Stomach smooth muscle (tissue), 2 donors: ENCODE measurements at regions not wholly inside any gene's neighbourhood (a gene's known extent, or its start where the extent isn't known, plus 50 kb on each side); places are given as distances from the start of the nearest gene placed in this dataset.
"Not testable (repeated sequence)": the region's sequence is repeated elsewhere in the genome, so short reads cannot be mapped to it uniquely, and the experiment has no call there.

Source experiments
- H3K27ac ChIP-seq: one replicate; pipeline ENCODE4 v1.7.0; 2013; ENCODE audit warnings: mild to moderate bottlenecking, low read length, inconsistent platforms
- H3K27me3 ChIP-seq, 2 donors: one replicate each; pipeline ENCODE4 v1.7.0; 2013; ENCODE audit warnings: low read length in 2 of 2; ENCODE audit not compliant: insufficient read depth in 2 of 2, control insufficient read depth in 1 of 2
- H3K36me3 ChIP-seq, 2 donors: one replicate each; pipeline ENCODE4 v1.7.0; 2013; ENCODE audit warnings: low read length in 2 of 2; ENCODE audit not compliant: control insufficient read depth in 2 of 2, insufficient read depth in 2 of 2
- H3K4me1 ChIP-seq: one replicate; pipeline ENCODE4 v1.7.0; 2013; ENCODE audit warnings: low read length; ENCODE audit not compliant: control insufficient read depth, insufficient read depth
- H3K4me3 ChIP-seq, 2 donors: one replicate each; pipeline ENCODE4 v1.7.0; 2013; ENCODE audit warnings: low read length in 2 of 2
- H3K9ac ChIP-seq, 2 donors: one replicate each; pipeline ENCODE4 v1.7.0; 2013; ENCODE audit warnings: low read length in 2 of 2, mild to moderate bottlenecking in 1 of 2
- H3K9me3 ChIP-seq, 2 donors: one replicate each; pipeline ENCODE4 v1.7.0; 2013; ENCODE audit warnings: low read length in 2 of 2; ENCODE audit not compliant: control insufficient read depth in 2 of 2
- donor health status: healthy.
- donor health status: Pancreatic carcinoma.

- Histone ChIP-seq H3K27me3 (peaks cover 0 to 2% of the 10 kb centered on the region in 2 donors), H3K9me3 (peaks cover 0 to 4% of the 10 kb centered on the region in 2 donors), H3K9ac (no peak overlapping the region), H3K36me3 (no peaks in the 10 kb centered on the region), H3K27ac (no peak overlapping the region), H3K4me3 (no peak overlapping the region), H3K4me1 (no peaks in the 10 kb centered on the region)
Measured at GRCh38 chr7:3135626-3136025, 92.0 kb upstream of the CARD11 start.

GRCh38 chr7:3138206-3138605 lies 94.5 kb upstream of the CARD11 start:
- Histone ChIP-seq H3K4me1 (no peaks in the 10 kb centered on the region), H3K27ac (no peak overlapping the region), H3K27me3 (peaks cover 0 to 2% of the 10 kb centered on the region in 2 donors), H3K9ac (no peak overlapping the region), H3K36me3 (no peaks in the 10 kb centered on the region), H3K9me3 (peaks cover 0 to 4% of the 10 kb centered on the region in 2 donors), H3K4me3 (no peak overlapping the region)

- Histone ChIP-seq H3K4me1 (peaks cover 2% of the 10 kb centered on the region), H3K9me3 (peaks cover 0 to 4% of the 10 kb centered on the region in 2 donors), H3K4me3 (no peak overlapping the region), H3K27ac (no peak overlapping the region), H3K27me3 (peaks cover 0 to 2% of the 10 kb centered on the region in 2 donors), H3K36me3 (no peaks in the 10 kb centered on the region), H3K9ac (no peak overlapping the region)
Measured at GRCh38 chr7:3138997-3139396, 95.3 kb upstream of the CARD11 start.

GRCh38 chr7:3140834-3141233 lies 97.2 kb upstream of the CARD11 start:
- peaks cover 0 to 2% of the 10 kb centered on the region in 2 donors for H3K27me3 ChIP-seq
- H3K36me3 ChIP-seq, result no peaks in the 10 kb centered on the region
- peaks cover 4% of the 10 kb centered on the region for H3K4me1 ChIP-seq
- H3K27ac ChIP-seq, result no peak overlapping the region
- H3K4me3 ChIP-seq, result no peak overlapping the region
- no peak overlapping the region for H3K9ac ChIP-seq
- H3K9me3 ChIP-seq, result peaks cover 0 to 4% of the 10 kb centered on the region in 2 donors

DNA sequence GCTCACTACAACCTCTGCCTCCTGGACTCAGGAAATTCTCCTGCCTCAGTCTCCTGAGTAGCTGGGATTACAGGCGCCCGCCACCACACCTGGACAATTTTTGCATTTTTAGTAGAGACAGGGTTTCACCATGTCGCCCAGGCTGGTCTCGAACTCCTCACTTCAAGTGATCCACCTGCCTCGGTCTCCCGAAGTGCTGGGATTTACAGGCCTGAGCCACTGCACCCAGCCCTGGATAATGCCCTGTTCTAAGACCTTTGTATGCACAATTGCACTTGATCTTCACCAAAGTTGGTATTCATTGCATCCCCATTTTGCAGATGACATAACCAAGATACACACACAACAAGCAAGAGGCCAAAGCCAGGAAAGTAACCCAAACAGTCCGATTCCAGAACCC lies 97.7 kb upstream of the CARD11 start:
- no peak overlapping the region for H3K9ac ChIP-seq
- H3K27me3 ChIP-seq, result peaks cover 0 to 2% of the 10 kb centered on the region in 2 donors
- H3K27ac ChIP-seq, result no peak overlapping the region
- no peak overlapping the region for H3K4me3 ChIP-seq
- peaks cover 4% of the 10 kb centered on the region for H3K4me1 ChIP-seq
- H3K36me3 ChIP-seq, result no peaks in the 10 kb centered on the region
- H3K9me3 ChIP-seq, result peaks cover 0 to 4% of the 10 kb centered on the region in 2 donors

GRCh38 chr7:3143869-3144775 lies 100.5 kb upstream of the CARD11 start:
- Histone ChIP-seq H3K27me3 (peaks cover 0 to under 1% of the 10 kb centered on the region in 2 donors), H3K36me3 (no peaks in the 10 kb centered on the region), H3K4me1 (peaks cover 4% of the 10 kb centered on the region), H3K4me3 (no peak overlapping the region), H3K9me3 (no peaks in the 10 kb centered on the region), H3K27ac (no peak overlapping the region), H3K9ac (no peak overlapping the region)

DNA sequence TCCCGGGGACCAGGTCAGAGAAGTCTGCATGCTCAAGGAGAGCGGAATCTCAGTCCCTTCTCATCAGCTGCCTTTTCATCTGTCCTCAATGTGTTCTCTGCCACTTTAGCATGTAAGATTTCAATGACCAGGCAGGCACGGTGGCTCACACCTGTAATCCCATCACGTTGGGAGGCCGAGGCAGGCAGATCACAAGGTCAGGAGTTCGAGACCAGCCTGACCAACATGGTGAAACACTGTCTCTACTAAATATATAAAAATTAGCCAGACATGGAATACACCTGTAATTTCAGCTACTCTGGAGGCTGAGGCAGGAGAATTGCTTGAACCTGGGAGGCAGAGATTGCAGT lies 101.1 kb upstream of the CARD11 start:
- not testable (repeated sequence) for H3K9me3 ChIP-seq, H3K27ac ChIP-seq, H3K4me1 ChIP-seq, H3K9ac ChIP-seq, H3K36me3 ChIP-seq, H3K27me3 ChIP-seq, H3K4me3 ChIP-seq

DNA sequence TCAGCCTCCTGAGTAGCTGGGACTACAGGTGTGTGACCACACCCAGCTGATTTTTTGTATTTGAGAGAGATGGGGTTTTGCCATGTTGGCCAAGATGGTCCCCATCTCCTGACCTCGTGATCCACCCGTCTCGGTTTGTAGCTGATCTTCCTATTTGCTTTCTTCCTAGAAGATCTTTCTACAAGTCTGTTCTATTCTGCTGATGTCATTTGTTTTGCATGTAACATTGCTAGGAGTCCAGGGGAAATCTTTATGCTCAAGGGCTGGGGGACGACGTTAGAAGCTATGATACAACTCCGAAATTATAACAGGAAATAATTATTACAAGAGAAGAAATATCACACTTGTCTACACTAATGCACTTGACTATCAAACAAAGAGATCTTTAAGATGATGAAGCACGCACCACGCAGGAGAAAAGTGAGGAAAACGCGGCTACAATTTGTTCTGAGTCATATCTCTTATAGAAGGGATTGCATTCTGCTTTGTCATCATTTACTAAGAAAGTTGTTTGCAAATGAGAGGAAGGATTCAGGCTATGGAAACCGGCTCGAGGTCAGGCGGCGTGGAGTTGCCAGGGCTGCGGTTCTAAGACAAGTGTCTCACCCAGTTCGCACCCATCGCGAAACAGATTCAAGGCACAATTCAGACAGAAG lies 103.0 kb upstream of the CARD11 start:
- no peak overlapping the region for H3K27ac ChIP-seq
- no peak overlapping the region for H3K9ac ChIP-seq

DNA sequence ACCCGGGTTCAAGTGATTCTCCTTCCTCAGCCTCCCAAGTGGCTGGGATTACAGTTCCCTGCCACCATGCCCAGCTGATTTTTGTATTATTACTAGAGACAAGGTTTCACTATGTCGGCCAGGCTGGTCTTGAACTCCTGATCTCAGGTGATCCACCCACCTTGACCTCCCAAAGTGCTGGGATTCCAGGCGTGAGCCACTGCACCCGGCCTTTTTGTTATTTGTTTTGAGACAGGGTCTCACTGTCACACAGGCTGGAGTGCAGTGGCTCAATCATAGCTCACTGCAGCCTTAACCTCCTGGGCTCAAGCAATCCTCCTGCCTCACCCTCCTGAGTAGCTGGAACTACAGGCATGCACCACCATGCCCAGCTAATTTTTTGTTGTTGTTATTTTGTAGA lies 104.8 kb upstream of the CARD11 start:
- H3K27me3 ChIP-seq, H3K27ac ChIP-seq, H3K4me1 ChIP-seq, H3K4me3 ChIP-seq, H3K9me3 ChIP-seq, H3K9ac ChIP-seq, H3K36me3 ChIP-seq: not testable (repeated sequence)

More for the DNA sequence above, 103.0 kb upstream of the CARD11 start:
- Histone ChIP-seq H3K4me1 (peaks cover 4% of the 10 kb centered on the region), H3K4me3 (no peak overlapping the region), H3K27me3 (peaks cover 3 to 5% of the 10 kb centered on the region in 2 donors), H3K36me3 (no peaks in the 10 kb centered on the region), H3K9me3 (no peaks in the 10 kb centered on the region)

DNA sequence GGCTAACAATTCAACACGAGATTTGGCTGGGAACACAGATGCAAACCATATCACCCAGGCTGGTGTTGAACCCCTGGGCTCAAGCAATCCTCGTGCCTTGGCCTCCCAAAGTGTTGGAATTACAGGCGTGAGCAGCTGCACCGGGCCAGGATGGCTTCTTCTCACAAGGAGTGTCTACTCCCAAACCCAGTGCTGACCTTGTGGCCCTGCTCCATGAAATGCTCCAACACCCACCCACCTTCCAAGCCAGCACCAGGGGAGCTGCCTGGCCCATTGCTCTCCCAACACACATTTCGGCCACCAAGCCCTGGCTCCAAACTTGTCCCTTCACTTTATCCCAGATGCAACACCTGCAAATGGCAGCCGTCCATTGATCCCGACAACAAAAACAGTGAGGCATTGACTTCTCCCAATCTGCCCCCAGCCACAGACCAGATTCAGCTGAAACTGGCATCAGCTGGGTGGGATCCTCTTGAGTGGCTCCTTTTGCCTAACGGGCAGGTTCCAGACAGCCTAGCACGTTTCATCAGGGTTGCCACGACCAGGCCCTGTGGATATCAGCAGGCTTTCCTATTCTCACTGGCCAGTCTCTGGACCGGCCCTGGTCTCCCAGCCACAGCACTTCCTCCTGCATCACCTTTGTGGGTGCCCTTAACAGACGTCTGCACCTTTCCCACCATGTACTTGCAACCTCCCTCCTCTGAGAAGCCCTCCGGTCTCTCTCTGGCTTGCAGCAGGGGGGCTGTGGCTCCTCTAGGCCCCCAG lies 105.7 kb upstream of the CARD11 start:
- H3K36me3 ChIP-seq, result no peaks in the 10 kb centered on the region

More for the DNA sequence above, 105.7 kb upstream of the CARD11 start:
- Histone ChIP-seq H3K4me3 (no peak overlapping the region), H3K27ac (no peak overlapping the region), H3K9ac (no peak overlapping the region), H3K4me1 (no peaks in the 10 kb centered on the region), H3K9me3 (peaks cover 0 to 2% of the 10 kb centered on the region in 2 donors), H3K27me3 (peaks cover 3 to 9% of the 10 kb centered on the region in 2 donors)
